Endodermal cell (in vitro differentiated cells): ENCODE measurements at regions not wholly inside any gene's neighbourhood (a gene's known extent, or its start where the extent isn't known, plus 50 kb on each side); places are given as distances from the start of the nearest gene placed in this dataset.

ENCODE experiments used
- DNase-seq: peaks from one replicate; pipeline ENCODE4 v3.0.0-alpha.2; 2017
- H3K27ac ChIP-seq: 2 replicates; pipeline ENCODE4 v1.5.1; 2013; ENCODE audit warnings: mild to moderate bottlenecking, low read depth, low read length, moderate library complexity
- H3K27me3 ChIP-seq: 2 replicates; pipeline ENCODE4 v1.6.1; 2013; ENCODE audit warnings: mild to moderate bottlenecking, low read length, moderate library complexity; ENCODE audit not compliant: insufficient read depth, control insufficient read depth, poor library complexity, severe bottlenecking
- H3K36me3 ChIP-seq: 2 replicates; pipeline ENCODE4 v1.7.0; 2013; ENCODE audit warnings: mild to moderate bottlenecking, low read length, moderate library complexity; ENCODE audit not compliant: control insufficient read depth, insufficient read depth
- H3K4me1 ChIP-seq: one replicate; pipeline ENCODE4 v1.7.0; 2013; ENCODE audit warnings: low read length; ENCODE audit not compliant: control insufficient read depth, insufficient read depth
- H3K4me3 ChIP-seq: 2 replicates; pipeline ENCODE4 v1.5.1; 2013; ENCODE audit warnings: mild to moderate bottlenecking, low read length, moderate library complexity
- H3K9ac ChIP-seq: 2 replicates; pipeline ENCODE4 v1.6.1; 2013; ENCODE audit warnings: mild to moderate bottlenecking, low read length, moderate library complexity; ENCODE audit not compliant: poor library complexity, severe bottlenecking; ENCODE audit errors: extremely low read depth
- H3K9me3 ChIP-seq: 2 replicates; pipeline ENCODE4 v1.6.1; 2013; ENCODE audit warnings: mild to moderate bottlenecking, low read length, moderate library complexity; ENCODE audit not compliant: control insufficient read depth
- H3K27ac Mint-ChIP-seq: 2 replicates; pipeline ENCODE4 v1.8.0; 2020; ENCODE audit warnings: mixed read lengths
- H3K27me3 Mint-ChIP-seq: 2 replicates; pipeline ENCODE4 v1.8.0; 2021; ENCODE audit warnings: mild to moderate bottlenecking, mixed read lengths; ENCODE audit not compliant: insufficient read depth
- H3K36me3 Mint-ChIP-seq: 2 replicates; pipeline ENCODE4 v1.8.0; 2020; ENCODE audit warnings: low read depth, mixed read lengths
- H3K4me1 Mint-ChIP-seq: 2 replicates; pipeline ENCODE4 v1.8.0; 2020; ENCODE audit warnings: mixed read lengths
- H3K4me3 Mint-ChIP-seq: 2 replicates; pipeline ENCODE4 v1.8.0; 2020; ENCODE audit warnings: mild to moderate bottlenecking, moderate library complexity, mixed read lengths
- H3K9me3 Mint-ChIP-seq: 2 replicates; pipeline ENCODE4 v1.8.0; 2020; ENCODE audit warnings: mild to moderate bottlenecking, mixed read lengths
- CTCF ChIP-seq: fragments of 200-600 bp; sonication (generic); conservative IDR thresholded peaks from 2 replicates; pipeline ENCODE4 v1.5.0; 2021; ENCODE audit warnings: antibody characterized with exemption, mild to moderate bottlenecking
- WGBS, 2 experiments: methylation state at CpG; one replicate each; pipeline versions ENCODE4 v1.1.5 to v1.1.7; 2013; ENCODE audit warnings: missing lambda C conversion rate in 2 of 2, mixed read lengths in 1 of 2; ENCODE audit not compliant: insufficient coverage in 1 of 2, insufficient read length in 1 of 2; 5-methylcytosine and 5-hydroxymethylcytosine counted together

- Histone ChIP-seq H3K27ac (no peak overlapping the region), H3K9me3 (no peaks in the 10 kb centered on the region), H3K27me3 (no peaks in the 10 kb centered on the region), H3K4me3 (no peak overlapping the region), H3K4me1 (no peaks in the 10 kb centered on the region), H3K9ac (no peak overlapping the region), H3K36me3 (no peaks in the 10 kb centered on the region)
- Mint-ChIP-seq H3K9me3 (no peaks in the 10 kb centered on the region), H3K27ac (no peak overlapping the region), H3K27me3 (no peaks in the 10 kb centered on the region), H3K4me3 (no peak overlapping the region), H3K36me3 (no peaks in the 10 kb centered on the region), H3K4me1 (no peaks in the 10 kb centered on the region)
- no peak for DNase-seq
- 83 to 84% methylated on average over 2 of the region's 2 CpGs for WGBS, 2 experiments
- no peak for TF ChIP-seq CTCF
Measured at GRCh38 chr11:105298174-105298573, 158.6 kb upstream of the CARD18 start.

- no peaks in the 10 kb centered on the region for H3K36me3 ChIP-seq
- no peaks in the 10 kb centered on the region for H3K4me1 Mint-ChIP-seq
- H3K36me3 Mint-ChIP-seq, result no peaks in the 10 kb centered on the region
- H3K4me3 ChIP-seq, result no peak overlapping the region
- no peaks in the 10 kb centered on the region for H3K27me3 Mint-ChIP-seq
- H3K4me1 ChIP-seq, result no peaks in the 10 kb centered on the region
- H3K9me3 ChIP-seq, result no peaks in the 10 kb centered on the region
- no peak overlapping the region for H3K9ac ChIP-seq
- WGBS, 2 experiments, result 82 to 100% methylated on average over 1 to 2 of the region's 2 CpGs
- H3K27ac Mint-ChIP-seq, result no peak overlapping the region
- H3K27ac ChIP-seq, result no peak overlapping the region
- TF ChIP-seq CTCF, result no peak
- H3K4me3 Mint-ChIP-seq, result no peak overlapping the region
- no peak for DNase-seq
- no peaks in the 10 kb centered on the region for H3K27me3 ChIP-seq
- no peaks in the 10 kb centered on the region for H3K9me3 Mint-ChIP-seq
Measured at GRCh38 chr11:105297463-105297862, 157.9 kb upstream of the CARD18 start.

- no peak overlapping the region for H3K4me3 Mint-ChIP-seq
- H3K27ac Mint-ChIP-seq, result peak overlapping the region; percentile 20
- no peaks in the 10 kb centered on the region for H3K9me3 ChIP-seq
- no peak overlapping the region for H3K4me3 ChIP-seq
- no peaks in the 10 kb centered on the region for H3K36me3 ChIP-seq
- 90 to 94% methylated on average over 7 to 8 of the region's 8 CpGs for WGBS, 2 experiments
- no peak overlapping the region for H3K27ac ChIP-seq
- DNase-seq, result no peak
- H3K27me3 ChIP-seq, result no peaks in the 10 kb centered on the region
- no peaks in the 10 kb centered on the region for H3K4me1 ChIP-seq
- no peaks in the 10 kb centered on the region for H3K36me3 Mint-ChIP-seq
- H3K27me3 Mint-ChIP-seq, result no peaks in the 10 kb centered on the region
- no peaks in the 10 kb centered on the region for H3K9me3 Mint-ChIP-seq
- H3K4me1 Mint-ChIP-seq, result no peaks in the 10 kb centered on the region
- H3K9ac ChIP-seq, result no peak overlapping the region
- TF ChIP-seq CTCF, result no peak
Measured at GRCh38 chr11:105296806-105297205, 157.2 kb upstream of the CARD18 start.
